ENCODE measurements at regions not wholly inside any gene's neighbourhood (a gene's known extent, or its start where the extent isn't known, plus 50 kb on each side); places are given as distances from the start of the nearest gene placed in this dataset.

DNA sequence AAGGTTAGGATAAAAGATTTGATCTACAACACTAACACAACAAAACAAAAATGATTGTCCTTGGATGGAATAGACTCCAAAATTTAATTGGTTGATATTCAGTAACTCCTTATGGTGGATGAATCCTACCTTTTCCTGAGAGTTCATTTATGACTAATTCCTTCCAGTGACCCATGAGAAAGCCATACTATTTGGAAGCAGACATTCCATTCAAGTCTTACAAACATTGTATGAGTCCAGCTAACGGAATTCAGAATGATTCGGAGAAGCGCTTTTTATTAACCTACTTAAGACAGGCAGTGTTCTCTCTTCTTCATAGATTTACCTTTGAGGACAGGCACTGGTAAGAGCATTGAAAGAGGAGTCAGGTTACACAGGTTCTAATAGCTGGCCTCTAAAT lies 155.6 kb upstream of the ZNF648 start:
- Histone ChIP-seq H3K4me3 (no peak overlapping the region), H3K27ac (ENCODE audit: low read depth in 1 of 2, low read length in 1 of 2) (no peak overlapping the region), H3K36me3 (ENCODE audit: control insufficient read depth in 4 of 4, insufficient read depth in 4 of 4, low read length in 4 of 4) (no peaks in the 10 kb centered on the region), H3K9me3 (ENCODE audit: control insufficient read depth in 4 of 4, insufficient read depth in 3 of 4, low read length in 3 of 4) (no peaks in the 10 kb centered on the region), H3K27me3 (ENCODE audit: control insufficient read depth in 3 of 3, insufficient read depth in 3 of 3, low read length in 2 of 3) (no peaks in the 10 kb centered on the region), H3K4me1 (ENCODE audit: control insufficient read depth in 5 of 5, insufficient read depth in 5 of 5, low read length in 5 of 5) (no peaks in the 10 kb centered on the region), H3K9ac (ENCODE audit: insufficient read depth in 1 of 2, low read length in 2 of 2) (no peak overlapping the region)
- no peak for DNase-seq
- ATAC-seq (ENCODE audit: insufficient read depth, low FRiP score): no peak
- WGBS, 2 donors: 94 to 98% methylated on average over 3 of the region's 3 CpGs
- TF ChIP-seq, protein P1, sequence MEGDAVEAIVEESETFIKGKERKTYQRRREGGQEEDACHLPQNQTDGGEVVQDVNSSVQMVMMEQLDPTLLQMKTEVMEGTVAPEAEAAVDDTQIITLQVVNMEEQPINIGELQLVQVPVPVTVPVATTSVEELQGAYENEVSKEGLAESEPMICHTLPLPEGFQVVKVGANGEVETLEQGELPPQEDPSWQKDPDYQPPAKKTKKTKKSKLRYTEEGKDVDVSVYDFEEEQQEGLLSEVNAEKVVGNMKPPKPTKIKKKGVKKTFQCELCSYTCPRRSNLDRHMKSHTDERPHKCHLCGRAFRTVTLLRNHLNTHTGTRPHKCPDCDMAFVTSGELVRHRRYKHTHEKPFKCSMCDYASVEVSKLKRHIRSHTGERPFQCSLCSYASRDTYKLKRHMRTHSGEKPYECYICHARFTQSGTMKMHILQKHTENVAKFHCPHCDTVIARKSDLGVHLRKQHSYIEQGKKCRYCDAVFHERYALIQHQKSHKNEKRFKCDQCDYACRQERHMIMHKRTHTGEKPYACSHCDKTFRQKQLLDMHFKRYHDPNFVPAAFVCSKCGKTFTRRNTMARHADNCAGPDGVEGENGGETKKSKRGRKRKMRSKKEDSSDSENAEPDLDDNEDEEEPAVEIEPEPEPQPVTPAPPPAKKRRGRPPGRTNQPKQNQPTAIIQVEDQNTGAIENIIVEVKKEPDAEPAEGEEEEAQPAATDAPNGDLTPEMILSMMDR (IDR thresholded peaks at IDR 0.05; ENCODE audit: control extremely low read depth, extremely low read depth): no peak

DNA sequence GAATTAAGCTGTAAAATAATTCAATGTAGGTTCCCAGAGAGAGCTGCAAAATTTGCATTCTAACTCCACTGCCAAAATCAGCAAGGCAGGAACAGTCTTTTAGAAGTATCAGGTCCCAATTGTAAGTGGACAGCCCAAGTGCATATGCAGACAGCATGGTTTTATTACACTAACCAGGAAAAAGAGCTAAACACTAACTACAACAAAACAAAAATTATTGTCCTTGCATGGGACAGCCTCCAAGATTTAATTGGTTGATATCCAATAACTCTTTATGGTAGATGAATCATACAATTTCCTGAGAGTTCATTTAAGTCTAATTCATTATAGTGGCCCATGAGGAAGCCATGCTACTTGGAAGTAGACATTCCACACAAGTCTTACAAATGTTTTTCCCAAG lies 154.3 kb upstream of the ZNF648 start:
- no peaks in the 10 kb centered on the region for H3K4me1 ChIP-seq (ENCODE audit: control insufficient read depth in 5 of 5, insufficient read depth in 5 of 5, low read length in 5 of 5)
- DNase-seq (no peak), ATAC-seq (ENCODE audit: insufficient read depth, low FRiP score) (no peak)
- H3K9ac ChIP-seq (ENCODE audit: insufficient read depth in 1 of 2, low read length in 2 of 2): no peak overlapping the region
- H3K27ac ChIP-seq (ENCODE audit: low read depth in 1 of 2, low read length in 1 of 2): no peak overlapping the region
- no peak overlapping the region for H3K4me3 ChIP-seq
- no peaks in the 10 kb centered on the region for H3K36me3 ChIP-seq (ENCODE audit: control insufficient read depth in 4 of 4, insufficient read depth in 4 of 4, low read length in 4 of 4)
- H3K9me3 ChIP-seq (ENCODE audit: control insufficient read depth in 4 of 4, insufficient read depth in 3 of 4, low read length in 3 of 4): no peaks in the 10 kb centered on the region
- no peaks in the 10 kb centered on the region for H3K27me3 ChIP-seq (ENCODE audit: control insufficient read depth in 3 of 3, insufficient read depth in 3 of 3, low read length in 2 of 3)
- TF ChIP-seq, protein P1 (IDR thresholded peaks at IDR 0.05; ENCODE audit: control extremely low read depth, extremely low read depth): no peak

GRCh38 chr1:182213163-182213562 lies 151.7 kb upstream of the ZNF648 start:
- no peak overlapping the region for H3K27ac ChIP-seq (ENCODE audit: low read depth in 1 of 2, low read length in 1 of 2)
- H3K9ac ChIP-seq (ENCODE audit: insufficient read depth in 1 of 2, low read length in 2 of 2): no peak overlapping the region
- TF ChIP-seq, protein P1 (IDR thresholded peaks at IDR 0.05; ENCODE audit: control extremely low read depth, extremely low read depth): no peak
- H3K36me3 ChIP-seq (ENCODE audit: control insufficient read depth in 4 of 4, insufficient read depth in 4 of 4, low read length in 4 of 4): no peaks in the 10 kb centered on the region
- H3K27me3 ChIP-seq (ENCODE audit: control insufficient read depth in 3 of 3, insufficient read depth in 3 of 3, low read length in 2 of 3): no peaks in the 10 kb centered on the region
- no peak for ATAC-seq (ENCODE audit: insufficient read depth, low FRiP score)
- no peaks in the 10 kb centered on the region for H3K9me3 ChIP-seq (ENCODE audit: control insufficient read depth in 4 of 4, insufficient read depth in 3 of 4, low read length in 3 of 4)
- no peak overlapping the region for H3K4me3 ChIP-seq
- 23 to 58% methylated on average over 1 of the region's 1 CpG for WGBS, 2 donors
- no peak for DNase-seq
- no peaks in the 10 kb centered on the region for H3K4me1 ChIP-seq (ENCODE audit: control insufficient read depth in 5 of 5, insufficient read depth in 5 of 5, low read length in 5 of 5)

GRCh38 chr1:182211386-182211785 lies 149.9 kb upstream of the ZNF648 start:
- Histone ChIP-seq H3K9me3 (ENCODE audit: control insufficient read depth in 4 of 4, insufficient read depth in 3 of 4, low read length in 3 of 4) (no peaks in the 10 kb centered on the region), H3K27ac (ENCODE audit: low read depth in 1 of 2, low read length in 1 of 2) (no peak overlapping the region), H3K4me1 (ENCODE audit: control insufficient read depth in 5 of 5, insufficient read depth in 5 of 5, low read length in 5 of 5) (peaks cover 0 to 4% (median 1%) of the 10 kb centered on the region in 5 donors), H3K4me3 (no peak overlapping the region), H3K36me3 (ENCODE audit: control insufficient read depth in 4 of 4, insufficient read depth in 4 of 4, low read length in 4 of 4) (no peaks in the 10 kb centered on the region), H3K9ac (ENCODE audit: insufficient read depth in 1 of 2, low read length in 2 of 2) (no peak overlapping the region), H3K27me3 (ENCODE audit: control insufficient read depth in 3 of 3, insufficient read depth in 3 of 3, low read length in 2 of 3) (no peaks in the 10 kb centered on the region)
- TF ChIP-seq, protein P1 (IDR thresholded peaks at IDR 0.05; ENCODE audit: control extremely low read depth, extremely low read depth): no peak
- ATAC-seq (ENCODE audit: insufficient read depth, low FRiP score) (no peak), DNase-seq (no peak)

Data from lung (tissue), 11 donors.